Stomach smooth muscle (tissue), 2 donors: ENCODE measurements at regions not wholly inside any gene's neighbourhood (a gene's known extent, or its start where the extent isn't known, plus 50 kb on each side); places are given as distances from the start of the nearest gene placed in this dataset.
A peak's percentile ranks its signal among the peaks of the same experiment; 100 is the strongest.

Experiments
- H3K27ac ChIP-seq: one replicate; pipeline ENCODE4 v1.7.0; 2013; ENCODE audit warnings: mild to moderate bottlenecking, low read length, inconsistent platforms
- H3K27me3 ChIP-seq, 2 donors: one replicate each; pipeline ENCODE4 v1.7.0; 2013; ENCODE audit warnings: low read length in 2 of 2; ENCODE audit not compliant: insufficient read depth in 2 of 2, control insufficient read depth in 1 of 2
- H3K36me3 ChIP-seq, 2 donors: one replicate each; pipeline ENCODE4 v1.7.0; 2013; ENCODE audit warnings: low read length in 2 of 2; ENCODE audit not compliant: control insufficient read depth in 2 of 2, insufficient read depth in 2 of 2
- H3K4me1 ChIP-seq: one replicate; pipeline ENCODE4 v1.7.0; 2013; ENCODE audit warnings: low read length; ENCODE audit not compliant: control insufficient read depth, insufficient read depth
- H3K4me3 ChIP-seq, 2 donors: one replicate each; pipeline ENCODE4 v1.7.0; 2013; ENCODE audit warnings: low read length in 2 of 2
- H3K9ac ChIP-seq, 2 donors: one replicate each; pipeline ENCODE4 v1.7.0; 2013; ENCODE audit warnings: low read length in 2 of 2, mild to moderate bottlenecking in 1 of 2
- H3K9me3 ChIP-seq, 2 donors: one replicate each; pipeline ENCODE4 v1.7.0; 2013; ENCODE audit warnings: low read length in 2 of 2; ENCODE audit not compliant: control insufficient read depth in 2 of 2
- donor health status: healthy.
- donor health status: Pancreatic carcinoma.

- Histone ChIP-seq H3K9ac (no peak overlapping the region), H3K4me3 (no peak overlapping the region), H3K9me3 (no peaks in the 10 kb centered on the region), H3K36me3 (no peaks in the 10 kb centered on the region), H3K4me1 (peaks cover 8% of the 10 kb centered on the region), H3K27ac (no peak overlapping the region), H3K27me3 (no peaks in the 10 kb centered on the region)
Measured at GRCh38 chr13:99662678-99663077, 161.4 kb downstream of the TM9SF2 start.

- Histone ChIP-seq H3K36me3 (no peaks in the 10 kb centered on the region), H3K9me3 (no peaks in the 10 kb centered on the region), H3K27ac (no peak overlapping the region), H3K4me3 (no peak overlapping the region), H3K9ac (no peak overlapping the region), H3K4me1 (peaks cover 8% of the 10 kb centered on the region), H3K27me3 (no peaks in the 10 kb centered on the region)
Measured at GRCh38 chr13:99661791-99662190, 160.5 kb downstream of the TM9SF2 start.

GRCh38 chr13:99659866-99660554 is 158.7 kb downstream of the TM9SF2 start:
- Histone ChIP-seq H3K27me3 (no peaks in the 10 kb centered on the region), H3K27ac (no peak overlapping the region), H3K4me3 (no peak overlapping the region), H3K4me1 (peaks cover 14% of the 10 kb centered on the region), H3K9ac (no peak overlapping the region), H3K36me3 (no peaks in the 10 kb centered on the region), H3K9me3 (no peaks in the 10 kb centered on the region)

GRCh38 chr13:99659226-99659625 is 158.0 kb downstream of the TM9SF2 start:
- Histone ChIP-seq H3K4me3 (no peak overlapping the region), H3K27me3 (no peaks in the 10 kb centered on the region), H3K9me3 (no peaks in the 10 kb centered on the region), H3K9ac (no peak overlapping the region), H3K36me3 (no peaks in the 10 kb centered on the region), H3K27ac (peak overlapping the region; percentile 82), H3K4me1 (peaks cover 14% of the 10 kb centered on the region)

- Histone ChIP-seq H3K27ac (peak overlapping the region; percentile 82), H3K36me3 (no peaks in the 10 kb centered on the region), H3K4me1 (peaks cover 14% of the 10 kb centered on the region), H3K9me3 (no peaks in the 10 kb centered on the region), H3K4me3 (peak overlapping the region; percentile 49 to 74), H3K9ac (peak overlapping the region; percentile 62 to 78), H3K27me3 (no peaks in the 10 kb centered on the region)
Measured at GRCh38 chr13:99658261-99658991, 157.2 kb downstream of the TM9SF2 start.

- Histone ChIP-seq H3K9me3 (no peaks in the 10 kb centered on the region), H3K4me1 (peaks cover 14% of the 10 kb centered on the region), H3K4me3 (peak overlapping the region; percentile 49 to 74), H3K9ac (peak overlapping the region; percentile 62 to 78), H3K27ac (peak overlapping the region; percentile 82), H3K27me3 (no peaks in the 10 kb centered on the region), H3K36me3 (no peaks in the 10 kb centered on the region)
Measured at GRCh38 chr13:99657848-99658260, 156.6 kb downstream of the TM9SF2 start.

GRCh38 chr13:99656844-99657381 is 155.6 kb downstream of the TM9SF2 start:
- H3K9ac ChIP-seq: no peak overlapping the region

GRCh38 chr13:99656092-99656745 is 154.9 kb downstream of the TM9SF2 start:
- Histone ChIP-seq H3K36me3 (no peaks in the 10 kb centered on the region), H3K4me1 (peaks cover 14% of the 10 kb centered on the region), H3K9ac (no peak overlapping the region), H3K9me3 (no peaks in the 10 kb centered on the region), H3K4me3 (no peak overlapping the region), H3K27me3 (no peaks in the 10 kb centered on the region), H3K27ac (no peak overlapping the region)

More at GRCh38 chr13:99656844-99657381, 155.6 kb downstream of the TM9SF2 start:
- no peaks in the 10 kb centered on the region for H3K36me3 ChIP-seq
- H3K27ac ChIP-seq: no peak overlapping the region
- H3K4me3 ChIP-seq: no peak overlapping the region
- H3K9me3 ChIP-seq: no peaks in the 10 kb centered on the region
- peaks cover 14% of the 10 kb centered on the region for H3K4me1 ChIP-seq
- H3K27me3 ChIP-seq: no peaks in the 10 kb centered on the region

GRCh38 chr13:99655351-99656091 is 154.2 kb downstream of the TM9SF2 start:
- Histone ChIP-seq H3K27ac (no peak overlapping the region), H3K27me3 (no peaks in the 10 kb centered on the region), H3K36me3 (no peaks in the 10 kb centered on the region), H3K4me3 (no peak overlapping the region), H3K9me3 (no peaks in the 10 kb centered on the region), H3K9ac (no peak overlapping the region), H3K4me1 (peaks cover 14% of the 10 kb centered on the region)

GRCh38 chr13:99654076-99654475 is 152.8 kb downstream of the TM9SF2 start:
- H3K9me3 ChIP-seq: no peaks in the 10 kb centered on the region
- H3K4me1 ChIP-seq: peaks cover 14% of the 10 kb centered on the region
- H3K27ac ChIP-seq: no peak overlapping the region
- H3K27me3 ChIP-seq: no peaks in the 10 kb centered on the region
- H3K36me3 ChIP-seq: no peaks in the 10 kb centered on the region
- no peak overlapping the region for H3K9ac ChIP-seq
- no peak overlapping the region for H3K4me3 ChIP-seq
